GM23248 (cell line): ENCODE measurements at regions not wholly inside any gene's neighbourhood (a gene's known extent, or its start where the extent isn't known, plus 50 kb on each side); places are given as distances from the start of the nearest gene placed in this dataset.
A peak's percentile ranks its signal among the peaks of the same experiment; 100 is the strongest.

Experiments
- DNase-seq: peaks from one replicate; pipeline ENCODE4 v3.0.0-alpha.2; 2015
- H2AFZ ChIP-seq: fragments of 200-600 bp; sonication (generic); 2 replicates; pipeline ENCODE4 v1.6.1; 2016; ENCODE audit warnings: antibody characterized with exemption
- H3F3A ChIP-seq: fragments of 200-600 bp; sonication (generic); 2 replicates; pipeline ENCODE4 v1.6.1; 2016; ENCODE audit warnings: mild to moderate bottlenecking, antibody characterized with exemption, mixed run types; ENCODE audit not compliant: insufficient read depth
- H3K27ac ChIP-seq: fragments of 200-600 bp; sonication (generic); 2 replicates; pipeline ENCODE4 v1.5.1; 2016; ENCODE audit warnings: mild to moderate bottlenecking
- H3K27me3 ChIP-seq: fragments of 200-600 bp; sonication (generic); replicated peaks from 2 replicates; pipeline ENCODE4 v1.6.1; 2016; ENCODE audit warnings: mild to moderate bottlenecking; ENCODE audit not compliant: insufficient read depth
- H3K36me3 ChIP-seq: fragments of 200-600 bp; sonication (generic); 2 replicates; pipeline ENCODE4 v1.6.1; 2016; ENCODE audit warnings: low read depth, mild to moderate bottlenecking
- H3K4me1 ChIP-seq: fragments of 200-600 bp; sonication (generic); 2 replicates; pipeline ENCODE4 v1.6.1; 2016; ENCODE audit warnings: mild to moderate bottlenecking; ENCODE audit not compliant: insufficient read depth
- H3K4me2 ChIP-seq: fragments of 200-600 bp; sonication (generic); one replicate; pipeline ENCODE4 v1.6.1; 2016; ENCODE audit warnings: mild to moderate bottlenecking; ENCODE audit not compliant: unreplicated experiment
- H3K4me3 ChIP-seq: fragments of 200-600 bp; sonication (generic); 2 replicates; pipeline ENCODE4 v1.5.1; 2016; ENCODE audit warnings: mild to moderate bottlenecking
- H3K79me2 ChIP-seq: fragments of 200-600 bp; sonication (generic); 2 replicates; pipeline ENCODE4 v1.6.1; 2016; ENCODE audit warnings: mild to moderate bottlenecking; ENCODE audit not compliant: insufficient read depth
- H3K9ac ChIP-seq: fragments of 200-600 bp; sonication (generic); 2 replicates; pipeline ENCODE4 v1.6.1; 2016; ENCODE audit warnings: mild to moderate bottlenecking
- H3K9me2 ChIP-seq: fragments of 200-600 bp; sonication (generic); 2 replicates; pipeline ENCODE4 v1.6.1; 2016; ENCODE audit warnings: mixed run types, mild to moderate bottlenecking, moderate library complexity; ENCODE audit not compliant: insufficient read depth
- H3K9me3 ChIP-seq: fragments of 200-600 bp; sonication (generic); one replicate; pipeline ENCODE4 v1.6.1; 2017; ENCODE audit warnings: low read depth
- H4K20me1 ChIP-seq: fragments of 200-600 bp; sonication (generic); 2 replicates; pipeline ENCODE4 v1.6.0; 2016; ENCODE audit not compliant: insufficient read depth
- EZH2 ChIP-seq: fragments of 200-600 bp; sonication (generic); IDR thresholded peaks from 2 replicates; pipeline ENCODE4 v1.6.1; 2018; ENCODE audit warnings: antibody characterized with exemption, mild to moderate bottlenecking; ENCODE audit not compliant: insufficient read depth, poor library complexity, severe bottlenecking
- EZH2phosphoT487 ChIP-seq: fragments of 200-600 bp; sonication (generic); IDR thresholded peaks from 2 replicates; pipeline ENCODE4 v1.6.1; 2018; ENCODE audit warnings: antibody characterized with exemption, moderate library complexity, mild to moderate bottlenecking, low read depth; ENCODE audit not compliant: insufficient read depth
- WGBS, 2 experiments: methylation state at CpG; one replicate each; pipeline ENCODE4 v1.1.6; 2015 to 2017; ENCODE audit warnings: low lambda C conversion rate in 2 of 2, low coverage in 1 of 2; ENCODE audit errors: missing lambda C conversion rate in 2 of 2; 5-methylcytosine and 5-hydroxymethylcytosine counted together
- in situ Hi-C: fragments of 300-500 bp; cut with MboI; formaldehyde crosslinking; loops from 2 replicates; pipeline ENCODE4 v1.15.0; 2020

DNA sequence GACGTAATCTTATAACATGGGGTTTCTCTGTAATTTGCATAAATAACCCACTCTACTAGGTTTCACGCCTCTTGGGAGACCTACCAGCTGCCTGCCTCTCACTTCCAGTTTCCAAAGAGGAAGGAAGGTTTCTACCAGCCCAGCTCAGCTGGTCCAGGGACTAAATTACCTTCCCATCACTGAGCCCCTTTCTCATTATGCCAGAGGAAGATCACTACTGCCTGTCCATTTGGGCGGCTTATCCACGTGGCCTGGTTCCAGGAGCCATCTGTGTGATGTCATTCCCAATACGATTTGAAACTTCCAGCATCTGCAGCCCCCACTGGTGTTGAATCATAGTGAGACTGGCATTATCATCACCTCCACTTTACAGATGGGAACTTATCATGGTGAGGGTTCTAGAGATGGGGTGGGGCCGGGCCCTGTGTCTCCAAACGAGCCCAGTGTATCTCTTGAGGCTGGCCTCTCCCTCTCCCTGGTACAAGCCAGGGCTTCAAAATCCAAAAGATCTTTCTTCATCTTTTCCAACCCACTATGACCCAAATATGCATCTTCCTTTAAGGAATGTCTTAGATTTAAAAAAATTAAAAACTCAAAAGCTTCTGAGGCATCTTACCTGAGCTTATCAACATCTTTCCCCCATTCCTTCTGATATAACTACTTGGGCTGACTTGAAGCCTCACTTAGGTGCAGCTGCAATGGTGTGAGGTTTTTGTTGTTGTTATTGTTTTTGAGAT is 140.8 kb downstream of the DDX1 start:
- Histone ChIP-seq H3K4me1 (peaks cover 24% of the 10 kb centered on the region), H2AFZ (no peak overlapping the region), H3F3A (no peaks in the 10 kb centered on the region; the same call in 1 of the 2 replicates), H4K20me1 (no peaks in the 10 kb centered on the region), H3K27ac (no peak overlapping the region), H3K9me3 (no peaks in the 10 kb centered on the region), H3K79me2 (no peaks in the 10 kb centered on the region), H3K9ac (no peak overlapping the region), H3K27me3 (peaks cover 58% of the 10 kb centered on the region), H3K36me3 (no peaks in the 10 kb centered on the region), H3K9me2 (no peaks in the 10 kb centered on the region), H3K4me3 (no peak overlapping the region), H3K4me2 (no peak overlapping the region)
- in situ Hi-C loops: no loop called here
- no peak for DNase-seq
- WGBS, 2 experiments: 26 to 36% methylated on average over 7 of the region's 7 CpGs
- TF ChIP-seq EZH2phosphoT487 (no peak), EZH2 (no peak)

DNA sequence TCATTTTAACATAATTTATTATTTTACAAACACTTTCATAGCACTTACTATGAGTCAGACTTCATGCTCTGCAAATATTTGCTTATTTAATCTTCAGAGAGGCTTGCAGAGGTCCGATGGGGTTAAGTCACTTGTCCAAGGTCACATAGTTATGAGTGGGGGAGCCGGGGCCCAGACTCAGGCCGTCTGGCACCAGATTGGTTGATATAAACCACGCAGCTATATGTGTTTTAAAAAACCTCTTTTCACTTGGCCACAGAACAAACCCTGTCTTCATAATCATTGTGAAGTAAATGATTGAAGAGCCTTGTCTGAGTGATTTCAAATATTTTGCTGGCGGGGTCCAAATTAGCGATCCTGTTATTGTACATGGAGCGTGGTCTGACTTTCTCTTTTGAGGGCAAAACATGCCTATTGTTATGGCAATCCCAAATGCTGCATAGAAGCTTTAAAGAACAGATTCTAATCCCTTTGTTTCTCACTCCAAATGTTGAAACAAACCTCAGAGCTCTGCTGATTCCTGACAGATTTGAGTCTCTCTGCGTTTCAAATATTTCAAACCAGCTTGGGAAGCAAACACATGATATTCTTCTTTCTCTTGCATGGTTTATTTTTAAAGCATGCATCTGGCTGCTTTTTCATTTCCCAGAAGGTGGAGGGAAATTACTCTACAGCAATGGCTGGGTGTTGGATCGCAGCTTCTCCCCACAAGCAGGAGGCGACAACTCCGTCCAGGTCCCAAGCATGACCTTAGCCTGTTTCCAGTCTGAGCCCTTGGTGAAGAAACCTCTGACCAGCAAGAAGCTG is 142.4 kb downstream of the DDX1 start:
- no peak overlapping the region for H3K27ac ChIP-seq
- no peak overlapping the region for H2AFZ ChIP-seq
- no peaks in the 10 kb centered on the region for H3K9me3 ChIP-seq
- H3K4me1 ChIP-seq: peaks cover 24% of the 10 kb centered on the region
- peaks cover 45% of the 10 kb centered on the region for H3K27me3 ChIP-seq
- TF ChIP-seq EZH2 (no peak), EZH2phosphoT487 (no peak)
- no peak overlapping the region for H3K9ac ChIP-seq
- 1 to 2% methylated on average over 11 of the region's 11 CpGs for WGBS, 2 experiments
- H3K9me2 ChIP-seq: no peaks in the 10 kb centered on the region
- no peaks in the 10 kb centered on the region for H3K79me2 ChIP-seq
- 0 out of 2 replicates have a peak overlapping the region, but pooled peaks have one; percentile 0 for H3K4me3 ChIP-seq
- H4K20me1 ChIP-seq: no peaks in the 10 kb centered on the region
- DNase-seq: peak; percentile 33
- H3K4me2 ChIP-seq: peak overlapping the region; percentile 62
- H3F3A ChIP-seq: no peaks in the 10 kb centered on the region; the same call in 1 of the 2 replicates
- in situ Hi-C loops: no loop called here
- no peaks in the 10 kb centered on the region for H3K36me3 ChIP-seq

DNA sequence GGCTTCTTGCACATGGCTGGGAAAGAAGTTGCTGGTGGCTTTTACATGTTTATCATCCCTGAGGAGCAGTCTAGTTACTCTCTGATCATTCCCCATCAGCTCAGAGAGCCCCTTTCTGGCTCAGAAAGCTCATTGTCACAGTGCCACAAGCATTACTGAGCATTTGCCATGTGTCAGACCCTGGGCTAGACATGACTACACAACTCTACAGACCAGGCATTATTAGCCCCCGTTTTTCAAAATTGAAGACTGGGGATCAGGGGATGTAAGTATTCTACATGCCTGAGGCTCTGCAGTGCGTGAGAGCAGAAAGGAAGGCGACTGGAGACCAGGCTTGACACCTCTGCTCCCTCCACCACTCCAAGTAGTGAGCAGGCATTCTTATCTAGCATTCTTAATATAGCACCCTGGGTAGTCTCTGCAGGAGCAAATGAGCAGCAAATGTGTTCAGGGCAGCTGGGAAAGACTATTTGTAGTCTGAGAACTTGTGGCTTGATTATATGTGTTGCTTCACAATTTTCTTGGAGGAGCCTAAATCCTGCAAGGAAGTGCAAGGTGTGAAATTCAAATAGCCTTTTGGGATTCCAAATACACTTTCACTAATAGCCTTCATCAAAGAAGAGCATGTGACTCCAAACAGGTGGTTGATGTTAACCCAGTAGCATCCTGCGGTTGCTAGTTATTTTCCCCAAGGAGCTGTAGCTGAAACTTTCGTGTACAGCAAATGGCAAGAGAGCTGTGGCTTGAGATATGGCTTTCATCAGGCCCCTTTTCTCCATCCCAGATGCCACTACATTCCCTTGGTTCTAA is 143.2 kb downstream of the DDX1 start:
- Histone ChIP-seq H3K9ac (no peak overlapping the region), H3K4me2 (no peak overlapping the region), H3F3A (no peaks in the 10 kb centered on the region; the same call in 1 of the 2 replicates), H3K27me3 (peaks cover 45% of the 10 kb centered on the region), H3K4me1 (peaks cover 24% of the 10 kb centered on the region), H2AFZ (no peak overlapping the region), H3K9me2 (no peaks in the 10 kb centered on the region), H3K27ac (no peak overlapping the region), H3K79me2 (no peaks in the 10 kb centered on the region), H4K20me1 (no peaks in the 10 kb centered on the region), H3K9me3 (no peaks in the 10 kb centered on the region), H3K36me3 (no peaks in the 10 kb centered on the region), H3K4me3 (no peak overlapping the region)
- in situ Hi-C loops: no loop called here
- no peak for DNase-seq
- no peak for TF ChIP-seq EZH2phosphoT487
- no peak for TF ChIP-seq EZH2
- 57 to 62% methylated on average over 5 of the region's 5 CpGs for WGBS, 2 experiments

DNA sequence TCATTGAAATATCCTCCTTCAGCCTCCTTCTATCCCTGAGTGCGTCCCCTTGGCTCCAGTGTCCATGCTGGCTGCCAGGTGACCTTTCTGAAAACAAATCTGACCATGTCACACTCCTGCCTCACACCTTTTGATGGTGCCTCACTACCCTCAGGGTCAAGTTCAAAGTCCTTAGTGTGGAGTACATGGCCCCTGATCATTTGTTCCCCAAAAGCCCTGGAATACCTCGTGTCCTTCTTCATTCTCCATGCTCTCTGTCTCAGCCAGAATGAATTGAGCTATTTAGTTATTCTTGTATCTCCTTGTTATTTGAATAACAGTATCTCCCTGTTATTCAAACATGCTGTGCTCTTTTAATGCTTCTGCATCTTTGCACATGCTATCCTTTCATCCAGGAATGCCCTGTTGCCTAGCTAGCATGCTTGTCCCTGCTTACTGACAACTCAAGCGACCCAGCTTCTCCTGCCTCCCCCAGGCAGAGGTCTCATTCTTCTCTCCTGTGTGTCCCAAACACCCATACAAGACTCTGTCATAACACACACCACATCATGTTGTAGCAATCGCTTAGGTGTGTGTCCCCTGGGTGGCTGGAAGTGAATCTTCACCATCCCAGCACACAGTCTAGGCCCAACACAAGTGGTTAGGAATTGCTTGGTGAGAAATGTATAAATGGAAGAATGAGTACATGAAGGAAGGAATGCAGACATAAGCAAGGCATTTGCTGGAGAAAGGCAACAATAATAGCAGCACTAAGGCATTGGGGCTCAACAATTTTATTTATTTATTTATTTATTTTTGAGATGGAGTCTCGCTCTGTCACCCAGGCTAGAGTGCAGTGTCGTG is 144.0 kb downstream of the DDX1 start:
- Histone ChIP-seq H3K27ac (no peak overlapping the region), H4K20me1 (no peaks in the 10 kb centered on the region), H3K27me3 (peaks cover 45% of the 10 kb centered on the region), H3K36me3 (no peaks in the 10 kb centered on the region), H3K4me1 (peaks cover 16% of the 10 kb centered on the region), H3K4me3 (no peak overlapping the region), H3K9ac (no peak overlapping the region), H2AFZ (no peak overlapping the region), H3K9me3 (no peaks in the 10 kb centered on the region), H3K9me2 (no peaks in the 10 kb centered on the region), H3K79me2 (no peaks in the 10 kb centered on the region), H3F3A (no peaks in the 10 kb centered on the region; the same call in 1 of the 2 replicates), H3K4me2 (no peak overlapping the region)
- TF ChIP-seq EZH2 (no peak), EZH2phosphoT487 (no peak)
- 51 to 52% methylated on average over 6 of the region's 6 CpGs for WGBS, 2 experiments
- in situ Hi-C loops: no loop called here
- DNase-seq: no peak
